Activated CD4-positive, alpha-beta T cell treated with anti-CD3 and anti-CD28 coated beads, Interleukin-2, amount 50 U/mL, for 4 hours (primary cell): ENCODE measurements at regions not wholly inside any gene's neighbourhood (a gene's known extent, or its start where the extent isn't known, plus 50 kb on each side); places are given as distances from the start of the nearest gene placed in this dataset.

ENCODE experiments used
- DNase-seq, 2 experiments: peaks; one replicate each; pipeline ENCODE4 v3.0.0-alpha.2; 2020

DNA sequence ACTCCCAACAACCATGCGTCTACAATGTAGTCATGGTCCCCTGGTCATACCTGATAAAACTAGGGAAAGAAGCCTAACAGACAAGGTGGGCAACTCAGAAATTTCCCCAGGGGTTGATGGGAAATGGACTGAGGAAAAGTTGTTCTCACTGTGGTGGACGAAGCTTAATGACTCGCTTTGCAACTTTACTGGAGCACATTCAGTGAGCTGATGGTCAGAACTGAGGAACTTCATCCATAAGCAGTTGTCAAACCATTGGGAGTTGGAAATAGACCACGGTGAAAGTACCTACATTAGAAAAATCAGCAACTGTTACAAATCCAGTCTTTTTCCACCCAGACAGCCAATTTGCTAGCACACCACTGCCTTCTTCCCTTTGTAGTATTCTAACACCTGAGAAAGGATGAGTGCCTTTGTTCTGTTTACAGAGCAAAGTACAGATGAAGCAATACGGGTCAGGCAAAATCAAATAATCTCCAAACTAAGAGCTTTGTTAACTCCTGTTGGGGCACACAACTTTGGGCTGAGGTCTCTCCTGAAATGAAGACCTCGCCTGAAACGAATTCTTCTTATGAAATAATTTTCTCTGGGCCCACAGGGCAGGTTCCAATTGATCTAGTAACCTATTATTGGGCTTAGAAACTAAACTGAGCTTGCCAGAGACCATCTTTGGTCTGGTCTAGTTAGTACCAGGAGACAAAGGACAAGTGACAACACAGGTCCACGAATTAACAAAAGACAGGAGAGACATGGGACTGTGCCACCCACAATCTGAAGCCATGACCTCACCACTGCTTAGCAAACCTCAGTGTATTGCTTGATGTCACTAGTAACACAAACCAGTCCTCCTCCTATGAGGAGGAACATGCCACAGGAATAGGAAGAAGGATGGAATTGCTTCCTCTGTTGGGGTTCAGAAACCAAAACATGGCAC lies 58.9 kb upstream of the NFKB1 start:
- DNase-seq, result no peak

DNA sequence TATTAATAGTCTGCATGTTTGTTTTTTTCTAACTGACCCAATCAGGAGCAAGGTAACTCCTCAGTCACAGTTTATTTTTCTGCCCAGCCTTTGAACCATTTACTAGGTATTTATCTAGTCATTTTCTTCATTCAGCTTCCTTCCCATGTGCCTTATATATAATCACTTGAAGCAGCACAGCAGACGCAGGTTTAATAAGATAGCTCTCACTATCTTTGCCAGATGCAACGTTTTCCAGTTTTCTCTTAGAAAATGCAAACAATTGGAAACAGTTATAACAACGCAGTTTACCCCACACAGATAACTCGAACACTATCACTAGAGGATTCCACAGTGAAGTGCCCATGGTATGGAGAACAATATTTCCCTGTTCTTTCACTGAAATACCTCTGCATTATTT lies 56.4 kb upstream of the NFKB1 start:
- no peak for DNase-seq

DNA sequence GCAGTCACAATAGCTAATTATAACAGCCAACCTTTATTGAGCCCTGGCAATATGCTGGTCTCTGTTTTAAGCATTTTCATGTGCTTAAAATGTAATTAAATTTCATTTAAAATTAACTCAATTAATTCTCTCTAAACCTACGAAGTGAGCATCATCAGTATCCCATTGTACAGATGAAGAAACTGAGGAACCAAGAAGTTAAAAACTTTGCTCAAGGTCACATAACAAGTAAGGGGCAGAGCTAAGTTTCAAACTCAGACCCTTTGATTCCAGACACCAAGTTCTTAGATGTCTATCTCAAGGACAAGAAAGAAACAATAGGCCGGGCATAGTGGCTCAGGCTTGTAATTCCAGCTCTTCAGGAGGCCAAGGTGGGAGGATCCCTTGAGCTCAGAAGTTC lies 55.9 kb upstream of the NFKB1 start:
- DNase-seq, result no peak

- no peak for DNase-seq
These were observed 53.7 kb upstream of the NFKB1 start for GRCh38 chr4:102447413-102447812.

DNA sequence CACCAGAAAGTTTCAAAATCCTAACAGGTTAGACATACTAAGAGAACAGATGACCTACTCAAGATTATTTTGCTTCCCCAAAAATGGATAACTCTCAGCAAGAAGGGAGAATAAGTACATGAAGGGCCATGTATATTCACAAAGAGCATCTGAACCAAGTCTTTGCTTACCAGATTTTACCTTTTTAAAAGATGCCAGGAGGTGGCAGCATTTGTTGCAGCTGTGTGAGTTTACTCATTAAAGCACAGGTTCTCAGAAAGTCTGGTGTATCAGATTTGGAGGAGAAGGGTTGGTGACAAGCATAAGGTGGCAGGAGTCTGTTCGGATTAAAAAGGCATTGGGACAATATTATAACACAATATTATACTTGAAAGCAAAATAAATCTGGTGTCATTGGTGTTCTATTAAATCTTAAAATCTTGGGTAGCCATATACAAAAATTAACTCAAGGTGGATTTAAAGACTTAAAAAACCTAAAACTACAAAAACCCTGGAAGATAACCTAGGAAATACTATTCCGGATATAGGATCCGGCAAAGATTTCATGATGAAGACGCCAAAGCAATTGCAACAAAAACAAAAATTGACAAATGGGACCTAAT lies 51.3 kb upstream of the NFKB1 start:
- peak; percentile 34 to 44 for DNase-seq

DNA sequence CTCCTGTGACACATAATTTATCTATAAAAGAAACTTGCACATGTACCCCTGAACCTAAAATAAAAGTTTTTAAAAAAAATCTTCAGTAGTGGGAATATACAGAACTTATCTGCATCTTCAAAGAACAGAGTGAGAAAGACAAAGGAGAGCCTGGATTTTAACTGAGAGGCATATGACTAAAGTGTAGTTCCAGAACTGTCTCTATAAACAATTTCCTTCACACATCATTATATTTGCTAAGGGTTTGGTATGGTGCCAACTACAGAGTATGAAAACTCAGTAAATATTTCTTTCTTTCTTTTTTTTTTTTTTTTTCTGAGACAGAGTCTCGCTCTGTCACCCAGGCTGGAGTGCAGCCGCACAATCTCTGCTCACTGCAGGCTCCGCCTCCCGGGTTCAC lies 49.9 kb upstream of the NFKB1 start:
- no peak for DNase-seq
